ENCODE measurements at regions not wholly inside any gene's neighbourhood (a gene's known extent, or its start where the extent isn't known, plus 50 kb on each side); places are given as distances from the start of the nearest gene placed in this dataset.

GRCh38 chr10:56728349-56728748, 367.3 kb upstream of the ZWINT start:
- no peak for DNase-seq

GRCh38 chr10:56722912-56723311, 361.9 kb upstream of the ZWINT start:
- DNase-seq, result no peak

GRCh38 chr10:56715262-56715661, 354.2 kb upstream of the ZWINT start:
- DNase-seq, result no peak

GRCh38 chr10:56698506-56698905, 337.4 kb upstream of the ZWINT start:
- no peak for DNase-seq

- DNase-seq, result no peak
These were observed 318.5 kb upstream of the ZWINT start for GRCh38 chr10:56679578-56679977.

GRCh38 chr10:56662765-56663447, 301.8 kb upstream of the ZWINT start:
- DNase-seq, result no peak

GRCh38 chr10:56653289-56653688, 292.2 kb upstream of the ZWINT start:
- DNase-seq, result no peak

- no peak for DNase-seq
These were observed 285.5 kb upstream of the ZWINT start for GRCh38 chr10:56646329-56647111.

GRCh38 chr10:56633876-56634452, 272.9 kb upstream of the ZWINT start:
- no peak for DNase-seq

GRCh38 chr10:56632537-56632936, 271.5 kb upstream of the ZWINT start:
- DNase-seq, result no peak

- DNase-seq, result no peak
These were observed 263.0 kb upstream of the ZWINT start for GRCh38 chr10:56624082-56624481.

GRCh38 chr10:56623064-56623463, 262.0 kb upstream of the ZWINT start:
- DNase-seq, result no peak

GRCh38 chr10:56622335-56622973, 261.4 kb upstream of the ZWINT start:
- DNase-seq, result no peak

GRCh38 chr10:56606202-56606601, 245.1 kb upstream of the ZWINT start:
- DNase-seq, result no peak

GRCh38 chr10:56605051-56605450, 244.0 kb upstream of the ZWINT start:
- no peak for DNase-seq

- no peak for DNase-seq
These were observed 243.6 kb upstream of the ZWINT start for GRCh38 chr10:56604624-56605023.

GRCh38 chr10:56599201-56599600, 238.1 kb upstream of the ZWINT start:
- DNase-seq, result no peak

GRCh38 chr10:56596257-56596656, 235.2 kb upstream of the ZWINT start:
- no peak for DNase-seq

- no peak for DNase-seq
These were observed 232.1 kb upstream of the ZWINT start for GRCh38 chr10:56593120-56593519.

- DNase-seq, result no peak
These were observed 225.4 kb upstream of the ZWINT start for GRCh38 chr10:56586461-56586891.

GRCh38 chr10:56585447-56586171, 224.6 kb upstream of the ZWINT start:
- DNase-seq, result no peak

GRCh38 chr10:56583316-56583715, 222.3 kb upstream of the ZWINT start:
- DNase-seq, result no peak

GRCh38 chr10:56567580-56567979, 206.5 kb upstream of the ZWINT start:
- DNase-seq, result no peak
